Astrocyte (in vitro differentiated cells and primary cell): ENCODE measurements at regions not wholly inside any gene's neighbourhood (a gene's known extent, or its start where the extent isn't known, plus 50 kb on each side); places are given as distances from the start of the nearest gene placed in this dataset.
"Not testable (repeated sequence)": the region's sequence is repeated elsewhere in the genome, so short reads cannot be mapped to it uniquely, and the experiment has no call there.

Experiments
- DNase-seq: peaks from one replicate; pipeline ENCODE4 v3.0.0-alpha.2; 2010; ENCODE audit warnings: low read depth
- FAIRE-seq: peaks from 2 replicates; lab custom pipeline; 2011; peaks lifted over from hg19 to GRCh38; lab: Jason Lieb, UNC
- H2AFZ ChIP-seq: 2 replicates; pipeline ENCODE4 v1.6.0; 2012; ENCODE audit warnings: low read depth, low read length, inconsistent platforms
- H3K27ac ChIP-seq: 2 replicates; pipeline ENCODE4 v1.5.1; 2011; ENCODE audit warnings: low read depth, low read length, inconsistent platforms
- H3K27me3 ChIP-seq: 2 replicates; pipeline ENCODE4 v1.6.0; 2011; ENCODE audit warnings: low read length, inconsistent platforms; ENCODE audit not compliant: insufficient read depth
- H3K36me3 ChIP-seq: 2 replicates; pipeline ENCODE4 v1.5.1; 2011; ENCODE audit warnings: low read length, inconsistent platforms; ENCODE audit not compliant: insufficient read depth
- H3K4me1 ChIP-seq: 2 replicates; pipeline ENCODE4 v1.5.1; 2011; ENCODE audit warnings: low read length, inconsistent platforms; ENCODE audit not compliant: insufficient read depth
- H3K4me2 ChIP-seq: 2 replicates; pipeline ENCODE4 v1.6.0; 2012; ENCODE audit warnings: low read length, inconsistent platforms
- H3K4me3 ChIP-seq: 2 replicates; pipeline ENCODE4 v1.5.1; 2011; ENCODE audit warnings: low read depth, mild to moderate bottlenecking, low read length, inconsistent platforms; ENCODE audit not compliant: insufficient read depth
- H3K79me2 ChIP-seq: 2 replicates; pipeline ENCODE4 v1.6.0; 2012; ENCODE audit warnings: mild to moderate bottlenecking, low read length, inconsistent platforms; ENCODE audit not compliant: insufficient read depth
- H3K9ac ChIP-seq: 2 replicates; pipeline ENCODE4 v1.6.0; 2012; ENCODE audit warnings: mild to moderate bottlenecking, low read length, inconsistent platforms
- H3K9me3 ChIP-seq: 2 replicates; pipeline ENCODE4 v1.5.1; 2012; ENCODE audit warnings: low read depth, mild to moderate bottlenecking, low read length, inconsistent platforms; ENCODE audit not compliant: insufficient read depth
- H4K20me1 ChIP-seq: 2 replicates; pipeline ENCODE4 v1.6.0; 2012; ENCODE audit warnings: low read length, inconsistent platforms; ENCODE audit not compliant: insufficient read depth
- H3K27ac Mint-ChIP-seq: one replicate; pipeline ENCODE4 v1.8.0; 2021; ENCODE audit warnings: mild to moderate bottlenecking, mixed read lengths; ENCODE audit not compliant: unreplicated experiment
- H3K27me3 Mint-ChIP-seq: one replicate; pipeline ENCODE4 v1.8.0; 2021; ENCODE audit warnings: low read depth, mixed read lengths; ENCODE audit not compliant: unreplicated experiment
- H3K36me3 Mint-ChIP-seq: one replicate; pipeline ENCODE4 v1.8.0; 2021; ENCODE audit warnings: low read depth, mixed read lengths; ENCODE audit not compliant: unreplicated experiment
- H3K4me1 Mint-ChIP-seq: one replicate; pipeline ENCODE4 v1.8.0; 2021; ENCODE audit warnings: low read depth, mixed read lengths; ENCODE audit not compliant: unreplicated experiment
- H3K4me3 Mint-ChIP-seq: one replicate; pipeline ENCODE4 v1.8.0; 2021; ENCODE audit warnings: mild to moderate bottlenecking, moderate library complexity, mixed read lengths; ENCODE audit not compliant: unreplicated experiment
- H3K9me3 Mint-ChIP-seq: one replicate; pipeline ENCODE4 v1.8.0; 2021; ENCODE audit warnings: mild to moderate bottlenecking, mixed read lengths; ENCODE audit not compliant: unreplicated experiment
- EZH2 ChIP-seq: IDR thresholded peaks from 2 replicates; pipeline ENCODE4 v1.6.1; 2012; ENCODE audit warnings: mild to moderate bottlenecking, low read length, inconsistent platforms; ENCODE audit not compliant: insufficient read depth
- TF ChIP-seq, protein P1 (sequence below): IDR thresholded peaks from 2 replicates; pipeline ENCODE4 v1.5.1; 2011; ENCODE audit warnings: low read depth, mild to moderate bottlenecking, inconsistent platforms, low read length, moderate library complexity; ENCODE audit not compliant: insufficient read depth

DNA sequence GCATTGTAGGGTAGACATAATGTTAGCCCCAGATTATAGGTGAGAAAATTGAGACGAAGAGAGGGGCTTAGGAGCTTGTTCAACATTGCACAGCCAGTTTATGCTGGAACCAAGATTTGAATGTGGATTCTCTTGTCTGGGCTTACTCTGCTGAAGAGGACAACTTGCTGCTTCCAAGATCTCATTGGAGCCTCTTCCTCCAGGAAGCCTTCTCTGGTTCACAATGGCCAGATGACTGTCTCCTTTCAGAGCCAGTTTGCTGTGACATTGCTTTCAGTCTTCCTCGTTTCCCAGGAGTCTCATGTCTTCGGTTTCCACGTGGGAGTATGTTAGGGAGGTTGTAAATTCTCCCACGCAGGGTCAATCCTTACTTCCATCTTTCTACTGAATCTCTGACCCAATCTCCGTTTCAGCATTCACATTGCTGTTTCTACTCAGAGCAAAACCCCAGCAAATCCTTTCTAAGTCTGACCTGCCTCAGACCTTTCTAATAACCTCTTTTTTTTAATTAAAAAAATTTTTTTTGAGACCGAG lies 62.2 kb upstream of the LHX5 start:
- Mint-ChIP-seq H3K36me3 (no peaks in the 10 kb centered on the region), H3K4me1 (peaks cover 2% of the 10 kb centered on the region), H3K27ac (no peak overlapping the region), H3K27me3 (peaks cover 41% of the 10 kb centered on the region), H3K9me3 (peaks cover 13% of the 10 kb centered on the region), H3K4me3 (no peak overlapping the region)
- no peak overlapping the region for H3K4me3 ChIP-seq
- H2AFZ ChIP-seq = no peak overlapping the region
- no peaks in the 10 kb centered on the region for H3K9me3 ChIP-seq
- FAIRE-seq (no peak), DNase-seq (no peak)
- no peaks in the 10 kb centered on the region for H3K27me3 ChIP-seq
- H4K20me1 ChIP-seq = no peaks in the 10 kb centered on the region
- H3K27ac ChIP-seq = no peak overlapping the region
- no peak for TF ChIP-seq EZH2
- TF ChIP-seq, protein P1, sequence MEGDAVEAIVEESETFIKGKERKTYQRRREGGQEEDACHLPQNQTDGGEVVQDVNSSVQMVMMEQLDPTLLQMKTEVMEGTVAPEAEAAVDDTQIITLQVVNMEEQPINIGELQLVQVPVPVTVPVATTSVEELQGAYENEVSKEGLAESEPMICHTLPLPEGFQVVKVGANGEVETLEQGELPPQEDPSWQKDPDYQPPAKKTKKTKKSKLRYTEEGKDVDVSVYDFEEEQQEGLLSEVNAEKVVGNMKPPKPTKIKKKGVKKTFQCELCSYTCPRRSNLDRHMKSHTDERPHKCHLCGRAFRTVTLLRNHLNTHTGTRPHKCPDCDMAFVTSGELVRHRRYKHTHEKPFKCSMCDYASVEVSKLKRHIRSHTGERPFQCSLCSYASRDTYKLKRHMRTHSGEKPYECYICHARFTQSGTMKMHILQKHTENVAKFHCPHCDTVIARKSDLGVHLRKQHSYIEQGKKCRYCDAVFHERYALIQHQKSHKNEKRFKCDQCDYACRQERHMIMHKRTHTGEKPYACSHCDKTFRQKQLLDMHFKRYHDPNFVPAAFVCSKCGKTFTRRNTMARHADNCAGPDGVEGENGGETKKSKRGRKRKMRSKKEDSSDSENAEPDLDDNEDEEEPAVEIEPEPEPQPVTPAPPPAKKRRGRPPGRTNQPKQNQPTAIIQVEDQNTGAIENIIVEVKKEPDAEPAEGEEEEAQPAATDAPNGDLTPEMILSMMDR = no peak
- no peaks in the 10 kb centered on the region for H3K36me3 ChIP-seq
- H3K4me1 ChIP-seq = no peaks in the 10 kb centered on the region
- H3K9ac ChIP-seq = no peak overlapping the region
- H3K79me2 ChIP-seq = no peaks in the 10 kb centered on the region
- H3K4me2 ChIP-seq = no peak overlapping the region

DNA sequence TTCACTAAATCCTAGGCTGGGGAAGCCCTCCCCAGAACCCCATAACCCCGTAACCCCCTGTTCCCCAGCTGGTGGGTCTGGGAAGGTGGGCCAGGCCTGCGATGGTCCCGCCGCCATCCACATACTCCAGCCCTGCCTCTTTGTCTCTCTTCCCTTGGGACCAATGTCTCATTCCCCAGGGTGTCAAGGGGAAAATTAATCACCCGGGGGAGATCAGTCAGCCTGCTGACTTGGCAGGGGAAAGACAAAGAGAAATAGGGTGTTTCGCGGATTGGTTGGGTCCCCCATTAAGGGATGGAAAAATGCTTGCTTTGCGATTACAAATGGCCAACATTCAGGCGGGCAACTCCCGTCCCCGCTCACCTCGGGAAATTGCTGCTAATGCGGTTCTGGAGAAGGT lies 60.6 kb upstream of the LHX5 start:
- Mint-ChIP-seq H3K27ac (no peak overlapping the region), H3K9me3 (peaks cover 5% of the 10 kb centered on the region), H3K4me3 (no peak overlapping the region), H3K36me3 (no peaks in the 10 kb centered on the region), H3K27me3 (peaks cover 55% of the 10 kb centered on the region), H3K4me1 (no peaks in the 10 kb centered on the region)
- H3K27ac ChIP-seq = no peak overlapping the region
- no peaks in the 10 kb centered on the region for H3K79me2 ChIP-seq
- H3K4me3 ChIP-seq = no peak overlapping the region
- DNase-seq (no peak), FAIRE-seq (no peak)
- H2AFZ ChIP-seq = no peak overlapping the region
- no peaks in the 10 kb centered on the region for H3K36me3 ChIP-seq
- H3K4me1 ChIP-seq = no peaks in the 10 kb centered on the region
- no peaks in the 10 kb centered on the region for H3K9me3 ChIP-seq
- H3K27me3 ChIP-seq = no peaks in the 10 kb centered on the region
- H3K4me2 ChIP-seq = no peak overlapping the region
- no peaks in the 10 kb centered on the region for H4K20me1 ChIP-seq
- no peak overlapping the region for H3K9ac ChIP-seq
- no peak for TF ChIP-seq EZH2

DNA sequence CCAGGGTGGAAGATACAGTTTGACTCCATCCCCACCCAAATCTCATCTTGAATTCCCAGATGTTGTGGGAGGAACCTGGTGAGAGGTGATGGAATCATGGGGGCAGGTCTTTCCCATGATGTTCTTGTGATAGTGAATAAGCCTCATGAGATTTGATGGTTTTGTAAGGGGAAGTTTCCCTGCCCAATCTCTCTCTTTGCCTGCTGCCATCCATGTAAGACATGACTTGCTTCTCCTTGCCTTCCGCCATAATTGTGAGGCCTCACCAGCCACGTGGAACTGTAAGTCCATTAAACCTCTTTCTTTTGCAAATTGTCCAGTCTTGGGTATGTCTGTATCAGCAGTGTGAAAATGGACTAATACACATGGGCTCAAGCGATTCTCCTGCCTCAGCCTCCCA lies 59.4 kb upstream of the LHX5 start:
- not testable (repeated sequence) for H3K79me2 ChIP-seq, H3K27ac Mint-ChIP-seq, H3K4me1 Mint-ChIP-seq, H3K9me3 ChIP-seq, H2AFZ ChIP-seq, DNase-seq, H3K36me3 Mint-ChIP-seq, H3K4me2 ChIP-seq, H3K9me3 Mint-ChIP-seq, H3K27me3 ChIP-seq, H3K4me1 ChIP-seq, FAIRE-seq, H3K27ac ChIP-seq, H3K9ac ChIP-seq, H3K4me3 ChIP-seq, H3K36me3 ChIP-seq, H3K4me3 Mint-ChIP-seq, H4K20me1 ChIP-seq
- peaks cover 65% of the 10 kb centered on the region for H3K27me3 Mint-ChIP-seq
